HFF-Myc (cell line): ENCODE measurements at regions not wholly inside any gene's neighbourhood (a gene's known extent, or its start where the extent isn't known, plus 50 kb on each side); places are given as distances from the start of the nearest gene placed in this dataset.
A peak's percentile ranks its signal among the peaks of the same experiment; 100 is the strongest.

Source experiments
- DNase-seq: peaks from one replicate; pipeline ENCODE4 v3.0.0-alpha.2; 2011; ENCODE audit warnings: low read depth; ENCODE audit errors: extremely low read depth
- H3K4me3 ChIP-seq: replicated peaks from 2 replicates; pipeline ENCODE4 v1.5.1; 2011; ENCODE audit warnings: low read depth, mild to moderate bottlenecking, control low read depth, low read length
- CTCF ChIP-seq: IDR thresholded peaks from 2 replicates; pipeline ENCODE4 v1.5.1; 2012; ENCODE audit warnings: mild to moderate bottlenecking, low read depth, low read length, control low read depth; ENCODE audit errors: missing control alignments

GRCh38 chr4:173698557-173699262 lies 168.7 kb upstream of the HAND2 start:
- no peak overlapping the region for H3K4me3 ChIP-seq
- no peak for TF ChIP-seq CTCF
- peak; percentile 67 for DNase-seq

- TF ChIP-seq CTCF: no peak
- no peak for DNase-seq
- no peak overlapping the region for H3K4me3 ChIP-seq
These were observed 167.8 kb upstream of the HAND2 start for GRCh38 chr4:173697840-173698239.

- no peak for TF ChIP-seq CTCF
- no peak for DNase-seq
- H3K4me3 ChIP-seq: no peak overlapping the region
These were observed 166.5 kb upstream of the HAND2 start for GRCh38 chr4:173696551-173696950.

- DNase-seq: no peak
- no peak for TF ChIP-seq CTCF
- H3K4me3 ChIP-seq: no peak overlapping the region
These were observed 166.0 kb upstream of the HAND2 start for GRCh38 chr4:173696011-173696410.

GRCh38 chr4:173685831-173686210 lies 155.8 kb upstream of the HAND2 start:
- TF ChIP-seq CTCF: no peak
- H3K4me3 ChIP-seq: no peak overlapping the region
- DNase-seq: no peak

GRCh38 chr4:173685165-173685830 lies 155.3 kb upstream of the HAND2 start:
- DNase-seq: no peak
- no peak for TF ChIP-seq CTCF

More at GRCh38 chr4:173685165-173685830, 155.3 kb upstream of the HAND2 start:
- no peak overlapping the region for H3K4me3 ChIP-seq
